AG09319 (cell line): ENCODE measurements at regions not wholly inside any gene's neighbourhood (a gene's known extent, or its start where the extent isn't known, plus 50 kb on each side); places are given as distances from the start of the nearest gene placed in this dataset.

ENCODE experiments used
- DNase-seq: peaks from one replicate; pipeline ENCODE4 v3.0.0-alpha.2; 2010; ENCODE audit warnings: low read depth; ENCODE audit errors: extremely low read depth
- CTCF ChIP-seq: IDR thresholded peaks from 2 replicates; pipeline ENCODE4 v1.5.1; 2011; ENCODE audit warnings: low read depth, mild to moderate bottlenecking, inconsistent platforms, low read length, moderate library complexity

GRCh38 chr4:63784822-63785221 lies 624.4 kb downstream of the TECRL start:
- TF ChIP-seq CTCF = no peak
- DNase-seq = no peak

GRCh38 chr4:63777601-63778000 lies 631.6 kb downstream of the TECRL start:
- no peak for TF ChIP-seq CTCF
- no peak for DNase-seq

GRCh38 chr4:63764400-63764799 lies 644.9 kb downstream of the TECRL start:
- DNase-seq = no peak
- TF ChIP-seq CTCF = no peak

- DNase-seq = no peak
- no peak for TF ChIP-seq CTCF
Measured at GRCh38 chr4:63757929-63758328, 651.3 kb downstream of the TECRL start.

GRCh38 chr4:63742882-63743281 lies 666.4 kb downstream of the TECRL start:
- DNase-seq = no peak
- TF ChIP-seq CTCF = no peak

- no peak for TF ChIP-seq CTCF
- DNase-seq = no peak
Measured at GRCh38 chr4:63729519-63729918, 679.7 kb downstream of the TECRL start.

GRCh38 chr4:63728480-63729177 lies 680.6 kb downstream of the TECRL start:
- no peak for TF ChIP-seq CTCF

More at GRCh38 chr4:63728480-63729177, 680.6 kb downstream of the TECRL start:
- no peak for DNase-seq
